H1 (cell line): ENCODE measurements at regions not wholly inside any gene's neighbourhood (a gene's known extent, or its start where the extent isn't known, plus 50 kb on each side); places are given as distances from the start of the nearest gene placed in this dataset.

Experiments used
- BRCA1 ChIP-seq: IDR thresholded peaks from 2 replicates; pipeline ENCODE4 v1.6.1; 2012; ENCODE audit warnings: low read depth, low read length, improper control_type of control experiment
- EZH2 ChIP-seq: fragments of 200-600 bp; sonication (generic); IDR thresholded peaks from 2 replicates; pipeline ENCODE4 v1.7.1; 2012; ENCODE audit warnings: low read depth, mild to moderate bottlenecking, moderate library complexity, low read length, inconsistent platforms; ENCODE audit not compliant: severe bottlenecking
- NRF1 ChIP-seq: IDR thresholded peaks from 2 replicates; pipeline ENCODE4 v1.6.1; 2011; ENCODE audit warnings: mild to moderate bottlenecking, low read depth, low read length, improper control_type of control experiment
- SAP30 ChIP-seq: fragments of 300-600 bp; sonication (generic); IDR thresholded peaks from 2 replicates; pipeline ENCODE4 v1.7.1; 2012; ENCODE audit warnings: low read length, moderate library complexity, mild to moderate bottlenecking, inconsistent platforms; ENCODE audit not compliant: insufficient read depth, insufficient replicate concordance
- SIRT6 ChIP-seq: IDR thresholded peaks from one replicate; pipeline ENCODE4 v1.7.1; 2012; ENCODE audit warnings: low read length, inconsistent platforms
- SRF ChIP-seq: IDR thresholded peaks from 2 replicates; pipeline ENCODE4 v1.6.1; 2011; ENCODE audit warnings: mild to moderate bottlenecking, low read depth, low read length, moderate library complexity
- TF ChIP-seq, protein P1 (sequence below): fragments of 300-600 bp; sonication (generic); IDR thresholded peaks from 2 replicates; pipeline ENCODE4 v1.7.1; 2012; ENCODE audit warnings: low read length, moderate library complexity, mild to moderate bottlenecking, inconsistent platforms; ENCODE audit not compliant: insufficient replicate concordance

DNA sequence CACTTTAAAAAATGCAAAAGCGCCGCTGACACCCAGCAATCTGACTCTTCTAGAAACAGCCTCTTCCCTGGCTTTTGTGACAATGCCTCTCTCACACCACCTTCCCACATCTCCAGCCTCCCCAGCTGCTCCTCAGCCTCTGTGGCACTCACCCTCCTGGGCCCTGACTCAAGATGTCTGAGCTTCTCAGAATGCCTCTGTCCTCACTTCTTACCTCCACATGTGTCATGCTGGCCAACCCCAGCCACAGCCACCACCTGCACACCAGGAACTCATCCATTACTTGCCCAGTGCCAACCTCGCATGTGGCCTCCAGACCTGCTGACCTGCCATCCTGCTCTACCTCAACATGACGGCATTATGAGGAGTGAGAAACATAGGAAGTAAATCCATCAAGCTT, 249.8 kb upstream of the RAB6C start (continued):
- TF ChIP-seq, protein P1, sequence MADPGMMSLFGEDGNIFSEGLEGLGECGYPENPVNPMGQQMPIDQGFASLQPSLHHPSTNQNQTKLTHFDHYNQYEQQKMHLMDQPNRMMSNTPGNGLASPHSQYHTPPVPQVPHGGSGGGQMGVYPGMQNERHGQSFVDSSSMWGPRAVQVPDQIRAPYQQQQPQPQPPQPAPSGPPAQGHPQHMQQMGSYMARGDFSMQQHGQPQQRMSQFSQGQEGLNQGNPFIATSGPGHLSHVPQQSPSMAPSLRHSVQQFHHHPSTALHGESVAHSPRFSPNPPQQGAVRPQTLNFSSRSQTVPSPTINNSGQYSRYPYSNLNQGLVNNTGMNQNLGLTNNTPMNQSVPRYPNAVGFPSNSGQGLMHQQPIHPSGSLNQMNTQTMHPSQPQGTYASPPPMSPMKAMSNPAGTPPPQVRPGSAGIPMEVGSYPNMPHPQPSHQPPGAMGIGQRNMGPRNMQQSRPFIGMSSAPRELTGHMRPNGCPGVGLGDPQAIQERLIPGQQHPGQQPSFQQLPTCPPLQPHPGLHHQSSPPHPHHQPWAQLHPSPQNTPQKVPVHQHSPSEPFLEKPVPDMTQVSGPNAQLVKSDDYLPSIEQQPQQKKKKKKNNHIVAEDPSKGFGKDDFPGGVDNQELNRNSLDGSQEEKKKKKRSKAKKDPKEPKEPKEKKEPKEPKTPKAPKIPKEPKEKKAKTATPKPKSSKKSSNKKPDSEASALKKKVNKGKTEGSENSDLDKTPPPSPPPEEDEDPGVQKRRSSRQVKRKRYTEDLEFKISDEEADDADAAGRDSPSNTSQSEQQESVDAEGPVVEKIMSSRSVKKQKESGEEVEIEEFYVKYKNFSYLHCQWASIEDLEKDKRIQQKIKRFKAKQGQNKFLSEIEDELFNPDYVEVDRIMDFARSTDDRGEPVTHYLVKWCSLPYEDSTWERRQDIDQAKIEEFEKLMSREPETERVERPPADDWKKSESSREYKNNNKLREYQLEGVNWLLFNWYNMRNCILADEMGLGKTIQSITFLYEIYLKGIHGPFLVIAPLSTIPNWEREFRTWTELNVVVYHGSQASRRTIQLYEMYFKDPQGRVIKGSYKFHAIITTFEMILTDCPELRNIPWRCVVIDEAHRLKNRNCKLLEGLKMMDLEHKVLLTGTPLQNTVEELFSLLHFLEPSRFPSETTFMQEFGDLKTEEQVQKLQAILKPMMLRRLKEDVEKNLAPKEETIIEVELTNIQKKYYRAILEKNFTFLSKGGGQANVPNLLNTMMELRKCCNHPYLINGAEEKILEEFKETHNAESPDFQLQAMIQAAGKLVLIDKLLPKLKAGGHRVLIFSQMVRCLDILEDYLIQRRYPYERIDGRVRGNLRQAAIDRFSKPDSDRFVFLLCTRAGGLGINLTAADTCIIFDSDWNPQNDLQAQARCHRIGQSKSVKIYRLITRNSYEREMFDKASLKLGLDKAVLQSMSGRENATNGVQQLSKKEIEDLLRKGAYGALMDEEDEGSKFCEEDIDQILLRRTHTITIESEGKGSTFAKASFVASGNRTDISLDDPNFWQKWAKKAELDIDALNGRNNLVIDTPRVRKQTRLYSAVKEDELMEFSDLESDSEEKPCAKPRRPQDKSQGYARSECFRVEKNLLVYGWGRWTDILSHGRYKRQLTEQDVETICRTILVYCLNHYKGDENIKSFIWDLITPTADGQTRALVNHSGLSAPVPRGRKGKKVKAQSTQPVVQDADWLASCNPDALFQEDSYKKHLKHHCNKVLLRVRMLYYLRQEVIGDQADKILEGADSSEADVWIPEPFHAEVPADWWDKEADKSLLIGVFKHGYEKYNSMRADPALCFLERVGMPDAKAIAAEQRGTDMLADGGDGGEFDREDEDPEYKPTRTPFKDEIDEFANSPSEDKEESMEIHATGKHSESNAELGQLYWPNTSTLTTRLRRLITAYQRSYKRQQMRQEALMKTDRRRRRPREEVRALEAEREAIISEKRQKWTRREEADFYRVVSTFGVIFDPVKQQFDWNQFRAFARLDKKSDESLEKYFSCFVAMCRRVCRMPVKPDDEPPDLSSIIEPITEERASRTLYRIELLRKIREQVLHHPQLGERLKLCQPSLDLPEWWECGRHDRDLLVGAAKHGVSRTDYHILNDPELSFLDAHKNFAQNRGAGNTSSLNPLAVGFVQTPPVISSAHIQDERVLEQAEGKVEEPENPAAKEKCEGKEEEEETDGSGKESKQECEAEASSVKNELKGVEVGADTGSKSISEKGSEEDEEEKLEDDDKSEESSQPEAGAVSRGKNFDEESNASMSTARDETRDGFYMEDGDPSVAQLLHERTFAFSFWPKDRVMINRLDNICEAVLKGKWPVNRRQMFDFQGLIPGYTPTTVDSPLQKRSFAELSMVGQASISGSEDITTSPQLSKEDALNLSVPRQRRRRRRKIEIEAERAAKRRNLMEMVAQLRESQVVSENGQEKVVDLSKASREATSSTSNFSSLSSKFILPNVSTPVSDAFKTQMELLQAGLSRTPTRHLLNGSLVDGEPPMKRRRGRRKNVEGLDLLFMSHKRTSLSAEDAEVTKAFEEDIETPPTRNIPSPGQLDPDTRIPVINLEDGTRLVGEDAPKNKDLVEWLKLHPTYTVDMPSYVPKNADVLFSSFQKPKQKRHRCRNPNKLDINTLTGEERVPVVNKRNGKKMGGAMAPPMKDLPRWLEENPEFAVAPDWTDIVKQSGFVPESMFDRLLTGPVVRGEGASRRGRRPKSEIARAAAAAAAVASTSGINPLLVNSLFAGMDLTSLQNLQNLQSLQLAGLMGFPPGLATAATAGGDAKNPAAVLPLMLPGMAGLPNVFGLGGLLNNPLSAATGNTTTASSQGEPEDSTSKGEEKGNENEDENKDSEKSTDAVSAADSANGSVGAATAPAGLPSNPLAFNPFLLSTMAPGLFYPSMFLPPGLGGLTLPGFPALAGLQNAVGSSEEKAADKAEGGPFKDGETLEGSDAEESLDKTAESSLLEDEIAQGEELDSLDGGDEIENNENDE = no peak
- no peak for TF ChIP-seq EZH2
- no peak for TF ChIP-seq NRF1
- no peak for TF ChIP-seq SAP30
- TF ChIP-seq SRF = no peak
- no peak for TF ChIP-seq SIRT6
- no peak for TF ChIP-seq BRCA1
